Embryonic facial prominence (tissue), 1 donor: ENCODE measurements at regions not wholly inside any gene's neighbourhood (a gene's known extent, or its start where the extent isn't known, plus 50 kb on each side); places are given as distances from the start of the nearest gene placed in this dataset.
A peak's percentile ranks its signal among the peaks of the same experiment; 100 is the strongest.

ENCODE experiments used
- DNase-seq: peaks from one replicate; pipeline ENCODE4 v3.0.0-alpha.2; 2016; ENCODE audit errors: extremely low spot score

DNA sequence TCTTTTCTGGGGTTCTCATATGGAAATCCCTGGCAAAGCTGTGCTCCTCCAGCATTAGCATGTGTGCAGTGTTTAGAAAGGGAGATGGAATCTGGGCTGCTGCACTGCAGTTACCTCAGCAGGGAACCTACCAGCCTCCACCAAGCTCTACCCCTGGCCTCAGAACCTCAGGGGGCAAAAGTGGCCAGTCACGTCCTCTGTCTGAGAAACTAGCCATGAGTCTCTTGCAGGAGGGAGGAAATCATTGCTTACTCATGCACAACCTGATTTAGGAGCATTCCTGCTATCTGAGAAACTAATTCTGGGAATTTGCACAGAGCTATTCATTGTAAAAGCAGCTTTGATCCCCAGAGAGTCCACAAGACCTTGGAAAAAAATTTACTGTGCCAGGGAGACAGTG, 80.6 kb upstream of the IPO9 start:
- no peak for DNase-seq

DNA sequence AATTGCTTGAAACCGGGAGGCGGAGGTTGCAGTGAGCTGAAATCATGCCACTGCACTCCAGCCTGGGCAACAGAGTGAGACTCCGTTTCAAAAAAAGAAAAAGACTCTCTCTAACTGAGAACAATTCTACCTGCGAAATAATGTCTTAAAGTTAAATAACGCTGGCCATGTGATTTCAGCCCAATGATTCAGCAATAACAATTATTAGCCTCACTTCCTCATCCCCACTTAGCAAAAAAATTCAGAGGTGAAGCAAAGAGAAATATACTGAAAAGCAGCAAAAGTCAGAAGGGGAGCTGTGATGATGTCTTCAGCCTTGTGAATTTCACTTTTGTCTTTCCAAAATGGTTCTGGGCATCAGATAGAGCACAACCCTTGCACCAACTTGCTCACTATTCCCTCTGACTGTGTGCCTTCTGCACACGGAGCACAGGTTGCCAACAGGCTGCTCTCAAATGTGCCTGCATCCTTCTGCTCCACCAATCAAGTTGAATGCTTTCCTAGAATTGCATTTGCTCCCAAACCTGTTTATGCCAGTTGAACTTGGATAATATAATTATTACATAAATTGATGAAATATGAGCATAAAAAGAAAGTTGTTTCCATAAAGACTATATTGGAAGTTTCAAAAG, 79.8 kb upstream of the IPO9 start:
- no peak for DNase-seq

DNA sequence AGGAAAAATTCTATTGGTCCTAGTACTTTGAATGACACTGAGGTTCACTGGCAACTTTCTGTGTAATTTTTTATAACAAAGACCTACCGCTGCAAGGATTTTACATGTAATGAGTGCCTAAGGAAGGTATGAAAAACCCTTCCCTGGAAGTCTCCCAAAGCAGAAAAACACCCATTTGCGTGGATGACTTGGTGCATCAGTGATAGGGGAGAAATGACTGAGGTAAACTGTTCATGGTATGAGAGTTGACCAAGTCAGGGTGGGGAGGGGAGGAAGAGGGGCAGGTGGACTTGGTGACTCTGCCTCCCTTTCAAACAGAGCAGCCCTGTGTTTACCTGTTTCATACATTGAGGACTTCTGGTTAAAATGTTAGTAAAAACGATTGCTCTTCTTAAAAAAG, 78.8 kb upstream of the IPO9 start:
- DNase-seq, result no peak

DNA sequence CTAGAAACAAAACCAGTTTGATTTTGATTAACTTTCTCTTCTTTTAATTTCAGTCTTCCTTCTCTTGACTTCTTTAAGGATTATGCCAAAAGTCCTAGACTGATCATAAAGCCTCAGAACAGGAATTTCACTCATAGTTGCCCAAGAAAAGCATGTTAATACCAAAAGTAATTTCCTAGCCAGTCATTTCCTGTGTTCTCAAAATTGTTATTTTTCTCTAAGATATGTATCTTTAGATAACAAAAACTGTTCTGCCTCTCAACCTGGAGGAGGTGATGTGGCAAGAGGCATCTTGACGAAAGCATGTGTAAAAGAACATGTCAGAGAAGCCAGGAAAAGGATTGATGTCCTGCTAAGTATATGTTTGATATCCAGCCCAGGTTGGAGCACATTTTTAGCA, 78.0 kb upstream of the IPO9 start:
- no peak for DNase-seq

DNA sequence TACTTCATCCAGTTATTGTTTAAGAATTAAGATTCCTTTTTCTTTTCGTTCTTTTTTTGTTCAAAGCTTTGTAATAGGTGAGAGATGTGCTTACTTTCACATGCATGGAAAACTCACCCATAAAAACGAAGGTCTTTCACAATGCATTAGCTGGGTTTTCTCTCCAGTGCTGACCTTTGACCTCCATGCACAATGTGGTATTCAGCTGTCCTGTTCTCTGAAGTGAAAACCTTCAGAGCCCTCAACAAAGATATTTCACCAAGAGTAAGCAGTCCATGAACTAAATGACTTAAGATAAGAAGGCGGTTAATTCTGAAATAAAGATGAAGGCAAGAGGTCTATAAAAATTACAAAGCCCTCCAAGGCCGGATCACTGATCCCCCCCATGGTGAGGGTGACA, 77.1 kb upstream of the IPO9 start:
- DNase-seq, result no peak

DNA sequence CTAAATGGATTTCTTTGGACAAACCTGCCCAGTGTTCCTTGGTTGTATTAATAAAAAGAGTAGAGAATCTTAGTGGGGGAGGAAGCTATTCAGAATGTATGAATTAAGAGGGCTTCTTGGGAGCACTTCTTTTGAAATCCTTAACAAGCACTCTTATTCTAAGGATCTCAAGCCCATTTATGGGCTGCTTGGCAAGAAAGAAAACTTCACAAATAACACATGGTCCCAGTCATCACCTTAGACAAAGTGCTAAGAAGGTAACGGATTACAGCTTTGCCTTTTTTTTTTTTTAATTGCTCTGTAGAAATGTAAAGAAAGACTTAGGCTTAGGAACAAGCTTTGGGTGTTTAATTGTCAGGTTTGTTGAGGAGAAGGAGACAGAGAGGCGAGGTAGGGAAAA, 76.6 kb upstream of the IPO9 start:
- no peak for DNase-seq

DNA sequence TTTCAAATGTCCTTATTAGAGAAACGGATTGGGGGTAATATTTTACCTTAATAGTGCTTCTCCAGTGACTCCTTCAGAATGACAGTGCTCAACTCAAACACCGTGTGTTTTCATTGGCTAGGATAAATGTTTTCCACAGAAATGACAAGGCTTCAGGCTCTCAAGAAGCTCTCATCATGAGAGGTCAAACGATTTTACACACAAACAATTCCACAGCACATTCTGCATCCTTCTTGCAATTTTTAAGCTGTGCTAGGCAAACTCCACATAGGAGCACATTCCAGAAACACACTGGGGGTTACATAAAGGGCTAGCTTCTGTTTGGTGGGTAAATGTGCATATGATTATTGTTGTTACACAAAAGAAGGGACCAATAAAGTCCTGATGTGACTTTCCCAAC, 75.5 kb upstream of the IPO9 start:
- DNase-seq, result no peak

DNA sequence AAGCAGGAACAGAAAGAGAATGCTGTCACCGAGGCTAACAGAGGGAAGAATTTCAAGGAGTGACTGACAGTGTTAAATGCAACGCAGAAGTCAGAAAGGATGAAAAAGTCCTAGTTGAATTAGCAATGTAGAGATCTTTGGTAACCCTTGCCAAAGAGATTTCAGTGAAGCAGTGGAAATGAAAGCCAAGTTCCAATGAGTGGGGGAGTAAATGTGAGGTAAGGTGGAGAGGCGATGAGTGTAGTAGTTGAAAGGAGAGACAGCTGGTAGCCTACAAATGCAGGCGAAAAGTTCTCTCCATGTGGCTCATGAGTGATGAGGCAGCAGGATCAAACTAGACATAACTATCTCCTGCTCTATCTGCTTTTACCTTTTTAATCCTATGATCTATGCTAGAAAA, 74.6 kb upstream of the IPO9 start:
- no peak for DNase-seq

DNA sequence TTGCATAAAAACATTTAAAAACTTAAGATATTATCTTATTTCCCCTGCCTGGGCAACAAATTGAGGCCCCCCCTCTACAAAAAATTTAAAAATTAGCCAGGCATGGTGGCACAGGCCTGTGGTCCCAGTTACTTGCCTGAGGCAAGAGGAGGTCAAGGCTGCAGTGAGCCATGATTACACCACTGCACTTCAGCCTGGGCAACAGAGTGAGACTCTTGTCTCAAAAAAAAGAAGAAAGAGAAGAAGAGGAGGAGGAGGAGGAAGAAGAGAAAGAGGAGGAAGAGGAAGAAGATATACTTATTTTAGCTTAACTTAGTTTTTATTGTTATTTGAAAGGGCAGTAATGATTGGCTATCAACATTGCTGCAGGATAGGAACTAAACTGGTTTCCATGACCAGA, 73.8 kb upstream of the IPO9 start:
- DNase-seq, result no peak

DNA sequence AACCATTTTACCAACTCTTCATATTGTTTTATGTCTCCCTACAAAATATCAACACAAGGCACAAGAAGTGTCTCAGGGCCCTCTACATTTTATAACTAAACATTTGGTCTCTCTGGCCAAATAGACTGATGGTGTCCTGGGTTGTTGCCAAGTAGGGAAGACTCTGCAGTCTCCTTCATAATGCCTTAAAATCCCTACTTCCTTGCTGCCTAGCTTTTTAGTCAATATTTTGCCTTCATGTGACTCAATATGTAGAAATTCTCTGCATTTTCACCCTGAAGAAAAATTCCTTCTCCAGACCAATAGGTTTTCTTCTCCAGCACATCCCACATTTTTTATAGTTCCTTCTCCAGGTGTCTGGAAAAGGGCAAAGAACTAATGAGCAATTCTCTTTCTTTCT, 72.6 kb upstream of the IPO9 start:
- no peak for DNase-seq

DNA sequence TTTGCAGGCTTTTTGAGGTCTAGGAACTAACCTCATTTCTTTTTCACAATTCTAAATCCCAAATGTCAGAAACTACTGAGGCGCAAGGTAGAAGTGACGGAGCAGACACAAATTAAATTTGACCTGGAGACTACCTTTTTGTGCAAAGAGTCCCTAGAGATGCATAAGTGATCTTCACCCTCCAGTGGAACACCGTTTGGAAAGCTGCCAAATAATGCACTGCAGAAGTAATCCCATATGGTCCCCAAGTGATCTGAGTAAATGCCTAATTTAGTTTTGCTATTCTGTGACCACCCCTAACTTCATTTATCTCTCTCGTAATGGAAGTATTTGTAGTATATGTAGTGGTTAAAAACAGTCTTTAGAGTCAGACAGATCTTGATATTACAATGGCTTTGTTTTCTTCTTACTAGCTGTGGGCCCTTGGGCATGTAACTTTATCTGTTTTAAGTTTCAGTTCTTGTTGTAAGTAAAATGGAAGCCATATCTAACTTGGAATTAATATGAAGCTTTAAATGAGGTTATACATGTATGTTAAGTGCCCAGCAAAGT, 70.4 kb upstream of the IPO9 start:
- DNase-seq, result no peak

DNA sequence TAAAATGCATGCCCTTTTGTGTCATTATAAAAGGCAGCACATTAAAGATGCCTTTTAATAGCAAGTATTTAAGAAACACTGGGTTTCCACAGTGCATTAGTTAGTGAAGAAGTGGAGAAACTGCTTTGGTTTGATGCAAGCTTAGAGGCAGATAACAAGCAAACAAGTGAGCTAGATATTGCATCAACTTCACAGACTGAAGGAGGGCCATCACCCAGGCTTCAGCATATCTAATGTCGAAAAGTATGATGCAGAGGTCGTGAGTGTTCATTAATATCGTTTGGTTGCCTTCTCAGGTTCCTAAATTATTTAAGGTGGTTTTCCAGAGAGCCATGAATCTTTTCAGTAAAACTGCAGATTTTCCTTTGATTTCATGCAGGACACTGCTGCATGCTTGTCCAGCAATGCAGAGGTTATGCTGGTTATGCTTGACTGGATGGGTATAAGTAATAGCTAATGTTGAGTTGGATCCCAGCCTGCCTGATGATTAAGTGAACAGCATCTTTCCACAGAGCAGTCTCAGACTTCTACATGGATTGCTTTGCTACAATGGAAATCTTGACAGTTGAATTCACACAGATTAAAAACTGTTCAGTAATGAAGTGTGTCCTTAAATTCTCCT, 69.7 kb upstream of the IPO9 start:
- no peak for DNase-seq

DNA sequence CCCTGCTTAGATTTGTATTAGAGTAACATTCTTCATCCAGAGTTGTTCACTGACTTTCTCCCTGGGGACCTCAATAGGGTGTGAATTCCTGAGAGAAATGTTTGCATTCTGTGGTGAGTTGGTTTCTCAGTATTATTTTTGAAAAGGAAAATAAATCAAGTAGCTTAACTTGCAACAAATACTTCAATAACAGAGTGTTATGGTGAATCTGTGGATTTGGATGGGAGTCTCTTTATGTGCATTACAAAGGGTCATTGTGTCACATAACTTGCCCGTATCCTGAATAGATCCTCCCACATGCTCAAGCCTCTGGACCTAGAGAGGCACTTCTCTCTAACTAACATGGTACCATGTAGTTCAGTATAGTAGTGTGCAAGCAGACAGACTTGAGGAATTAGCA, 68.4 kb upstream of the IPO9 start:
- DNase-seq, result no peak

DNA sequence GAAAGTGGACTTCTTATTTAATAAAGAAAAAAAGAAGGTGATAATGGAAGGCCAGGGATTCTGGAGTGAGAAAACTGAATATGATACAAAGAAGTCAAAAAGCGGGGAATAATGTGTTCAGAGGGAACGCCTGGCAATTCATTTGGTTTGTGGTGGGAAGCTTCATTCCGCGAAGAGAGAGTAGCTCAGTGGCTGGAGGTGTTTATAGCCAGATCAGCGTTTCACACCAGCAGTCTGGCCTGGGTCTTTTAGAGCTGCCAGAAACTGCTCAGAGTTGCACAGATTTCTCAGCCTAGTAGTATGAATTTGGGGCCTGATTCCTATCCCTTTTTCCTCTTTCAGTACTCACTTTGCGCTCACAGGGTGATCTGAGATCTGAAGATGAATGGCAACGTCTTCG, 67.8 kb upstream of the IPO9 start:
- DNase-seq, result no peak

DNA sequence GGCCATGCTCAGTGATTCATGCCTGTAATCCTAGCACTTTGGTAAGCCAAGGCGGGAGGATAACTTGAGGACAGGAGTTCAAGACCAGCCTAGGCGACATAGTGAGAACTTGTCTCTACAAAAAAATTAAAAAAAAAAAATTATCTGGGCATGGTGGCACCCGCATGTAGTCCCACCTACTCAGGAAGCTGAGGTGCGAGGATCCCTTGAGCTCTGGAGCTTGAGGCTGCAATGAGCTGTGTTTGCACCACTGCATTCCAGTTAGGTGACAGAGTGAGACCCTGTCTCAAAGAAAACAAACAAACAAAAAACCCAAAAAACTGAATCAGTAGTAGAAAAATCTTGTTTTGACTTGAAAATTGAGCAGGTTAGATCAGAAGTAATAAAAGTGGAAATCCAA, 67.1 kb upstream of the IPO9 start:
- no peak for DNase-seq

DNA sequence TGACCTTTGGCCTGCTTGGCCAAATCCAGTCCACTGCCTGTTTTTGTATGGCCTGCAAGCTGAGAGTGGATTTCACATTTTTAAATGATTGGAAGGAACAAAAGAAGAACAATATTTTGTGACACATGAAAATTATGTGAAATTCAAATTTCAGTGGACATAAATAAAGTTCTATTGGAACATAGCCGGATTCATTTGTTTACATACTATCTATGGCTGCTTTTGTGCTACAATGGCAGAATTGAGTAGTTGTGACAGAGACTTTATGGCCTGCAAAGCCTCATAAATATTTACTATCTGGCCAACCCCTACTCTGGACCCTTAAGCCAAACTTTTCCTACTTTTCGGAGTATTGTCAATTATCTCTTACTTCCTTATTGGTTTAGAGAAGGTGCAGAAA, 66.6 kb upstream of the IPO9 start:
- DNase-seq, result no peak

DNA sequence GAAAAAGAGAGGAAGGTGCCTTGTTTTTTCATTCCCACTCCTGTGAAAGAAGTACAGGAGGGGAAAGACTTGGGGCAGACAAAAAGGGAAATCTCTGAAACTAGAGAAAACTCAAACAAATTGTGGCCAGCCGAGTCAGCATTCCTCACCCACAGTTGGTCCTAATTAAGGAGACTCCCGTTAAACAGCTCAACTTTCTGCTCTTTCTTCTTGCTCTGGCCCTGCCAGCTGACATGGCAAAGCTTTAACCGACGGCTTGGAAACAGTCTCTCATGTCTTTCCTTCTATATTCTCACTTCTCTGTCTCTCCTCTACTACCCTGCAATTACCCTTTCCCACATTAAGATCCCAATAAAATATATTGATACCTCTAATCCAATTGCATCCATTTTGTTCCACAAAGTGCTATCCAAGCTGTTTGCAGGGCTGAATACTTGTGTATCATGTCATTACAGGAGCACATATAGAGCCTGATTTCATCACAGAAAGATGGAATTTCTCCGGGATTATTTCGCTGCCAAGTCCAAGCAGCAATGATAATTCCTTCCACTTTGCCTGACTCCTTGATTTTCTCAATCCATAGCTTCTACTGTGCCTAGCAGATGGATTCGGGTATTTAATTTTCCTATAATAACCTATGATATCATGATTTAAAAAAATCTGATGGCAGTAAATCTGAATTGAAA, 65.4 kb upstream of the IPO9 start:
- peak; percentile 63 for DNase-seq

DNA sequence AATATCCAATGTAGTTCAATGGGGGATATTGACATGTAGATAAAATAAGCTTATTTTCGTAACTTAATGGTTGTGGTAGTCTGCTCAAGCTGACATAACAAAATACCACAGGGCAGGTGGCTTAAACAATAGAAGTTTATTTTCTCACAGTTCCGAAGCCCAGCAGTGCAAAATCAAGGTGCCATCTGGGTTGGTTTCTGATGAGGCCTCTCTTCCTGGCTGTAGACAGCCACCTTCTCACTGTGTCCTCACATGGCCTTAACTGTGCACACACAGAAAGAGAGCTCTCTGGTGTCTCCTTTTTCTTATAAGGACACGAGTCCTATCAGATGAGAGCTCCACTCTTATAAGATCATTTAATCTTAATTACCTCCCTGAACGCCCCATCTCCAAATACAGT, 64.8 kb upstream of the IPO9 start:
- no peak for DNase-seq

DNA sequence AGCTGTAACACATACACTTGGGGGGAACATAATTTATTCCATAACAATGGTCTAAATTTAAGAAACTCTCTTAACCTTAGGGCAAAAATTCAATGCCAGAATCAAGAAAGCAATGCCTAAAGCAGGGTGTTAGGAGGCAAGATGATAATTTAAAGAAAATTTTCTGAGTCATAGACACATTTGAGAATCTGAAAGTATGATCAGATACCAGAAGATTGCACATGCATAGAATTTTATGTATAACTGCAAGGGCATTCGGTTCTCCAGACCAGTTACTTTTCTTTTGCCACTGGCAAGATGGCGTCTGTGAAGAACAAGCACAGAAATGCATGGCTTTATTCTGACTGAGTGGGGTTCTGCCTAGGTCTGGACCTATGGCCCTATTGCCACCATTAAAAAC, 64.4 kb upstream of the IPO9 start:
- DNase-seq, result no peak

DNA sequence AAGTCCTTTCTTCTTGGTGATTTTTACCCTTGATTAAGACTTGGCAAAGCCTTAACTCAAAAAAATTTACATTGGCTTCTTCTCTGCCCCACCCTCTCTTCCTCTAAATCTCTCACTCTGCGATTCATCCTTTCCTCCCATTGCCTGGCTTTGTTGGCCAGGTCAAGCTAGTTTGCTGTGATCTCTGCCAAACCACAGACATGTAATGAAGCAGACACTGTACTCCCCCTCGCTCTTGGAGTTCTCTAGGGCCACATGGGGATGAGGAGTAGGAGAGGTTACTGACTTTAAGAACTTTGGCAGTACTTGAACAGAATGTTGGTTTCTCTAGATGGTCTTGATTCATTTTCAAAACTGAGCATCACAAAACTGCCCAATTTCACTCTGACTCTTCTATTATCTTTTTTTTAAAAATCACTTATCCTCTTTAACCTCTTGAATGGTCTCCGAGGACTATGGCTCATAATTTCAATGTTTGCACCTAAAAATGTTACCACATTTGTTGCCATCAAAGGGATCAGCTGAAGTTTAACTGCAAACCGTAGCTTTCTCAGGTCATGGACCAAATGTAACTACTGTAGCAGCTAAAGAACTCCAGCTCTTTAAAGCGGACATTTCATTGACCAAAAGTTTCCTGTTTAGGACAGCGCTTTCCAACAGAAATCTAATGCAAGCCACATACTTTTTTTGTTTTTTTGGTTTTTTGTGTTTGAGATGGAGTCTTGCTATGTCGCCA, 62.7 kb upstream of the IPO9 start:
- DNase-seq, result no peak

DNA sequence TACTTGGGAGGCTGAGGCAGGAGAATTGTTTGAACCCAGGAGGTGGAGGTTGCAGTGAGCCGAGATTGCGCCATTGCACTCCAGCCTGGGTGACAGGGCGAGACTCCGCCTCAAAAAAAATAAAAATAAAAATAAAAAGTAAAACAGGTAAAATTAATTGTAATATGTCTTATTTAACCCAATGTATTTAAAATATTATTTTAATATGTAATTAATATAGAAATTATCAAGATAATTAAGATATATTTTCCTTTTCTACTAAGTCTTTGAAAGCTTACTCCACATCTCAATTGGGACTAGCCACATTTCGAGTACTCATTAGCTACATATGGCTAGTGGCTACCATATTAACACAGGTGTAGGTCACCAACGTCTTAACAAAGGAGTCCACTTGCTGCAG, 61.6 kb upstream of the IPO9 start:
- no peak for DNase-seq

DNA sequence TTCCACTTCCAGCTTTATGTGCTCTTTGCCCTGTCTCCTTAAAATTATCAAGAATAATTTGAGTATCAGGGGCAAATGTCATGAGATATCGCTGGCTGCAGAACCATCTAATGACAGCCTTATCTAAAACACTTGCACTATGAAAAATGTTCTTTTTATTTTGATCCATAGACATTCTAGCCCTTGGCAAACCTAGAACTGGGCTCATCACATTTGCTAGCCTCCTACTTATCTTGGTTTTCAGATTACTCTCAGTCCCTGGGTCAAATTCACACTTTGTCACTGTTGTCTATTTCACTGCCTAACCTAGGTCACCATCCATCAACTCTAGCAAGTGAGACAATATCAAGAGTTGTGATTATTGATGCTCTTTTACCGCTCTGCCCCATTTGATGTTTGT, 59.9 kb upstream of the IPO9 start:
- DNase-seq, result no peak

DNA sequence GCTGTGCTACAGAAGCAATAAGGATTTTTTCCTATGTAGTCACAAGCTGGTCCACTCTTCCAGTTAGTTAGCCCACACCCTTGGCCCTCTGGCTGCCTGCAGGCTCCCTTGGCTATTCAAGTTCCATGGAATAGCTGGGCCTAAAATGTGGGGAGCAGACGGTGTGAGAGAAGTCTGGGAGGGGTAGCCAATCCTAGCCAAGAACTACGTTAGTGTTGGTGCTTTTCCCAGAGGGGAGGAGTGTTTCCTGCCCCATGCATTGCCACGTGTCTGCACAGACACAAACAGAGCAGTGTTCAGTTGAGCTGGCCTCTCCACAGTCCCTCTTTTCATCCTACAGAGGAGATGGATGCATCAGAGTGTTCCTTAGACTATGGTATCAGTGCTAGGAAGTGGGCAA, 59.0 kb upstream of the IPO9 start:
- no peak for DNase-seq
